DND-41 (cell line): ENCODE measurements at regions not wholly inside any gene's neighbourhood (a gene's known extent, or its start where the extent isn't known, plus 50 kb on each side); places are given as distances from the start of the nearest gene placed in this dataset.
"Not testable (repeated sequence)": the region's sequence is repeated elsewhere in the genome, so short reads cannot be mapped to it uniquely, and the experiment has no call there.

Experiments
- ATAC-seq: fragments of 200-7000 bp; cut with Tn5 transposase; 3 replicates; pipeline ENCODE4 v1.9.1; 2021; ENCODE audit warnings: low read depth; ENCODE audit not compliant: insufficient read depth
- DNase-seq: peaks from one replicate; pipeline ENCODE4 v3.0.0-alpha.2; 2020
- H2AFZ ChIP-seq: 2 replicates; pipeline ENCODE4 v1.6.0; 2012; ENCODE audit warnings: low read depth, low read length
- H3K27ac ChIP-seq: 2 replicates; pipeline ENCODE4 v1.5.1; 2012; ENCODE audit warnings: low read length, inconsistent platforms
- H3K27me3 ChIP-seq: fragments of 200-600 bp; sonication (generic); 2 replicates; pipeline ENCODE4 v1.6.0; 2012; ENCODE audit warnings: low read length, mild to moderate bottlenecking, inconsistent platforms; ENCODE audit not compliant: insufficient read depth, poor library complexity
- H3K36me3 ChIP-seq: 2 replicates; pipeline ENCODE4 v1.5.1; 2012; ENCODE audit warnings: low read length, inconsistent platforms; ENCODE audit not compliant: insufficient read depth
- H3K4me1 ChIP-seq: 2 replicates; pipeline ENCODE4 v1.5.1; 2012; ENCODE audit warnings: mild to moderate bottlenecking, low read length; ENCODE audit not compliant: insufficient read depth
- H3K4me2 ChIP-seq: 2 replicates; pipeline ENCODE4 v1.6.0; 2012; ENCODE audit warnings: mild to moderate bottlenecking, moderate library complexity, low read length, inconsistent platforms; ENCODE audit not compliant: insufficient read depth
- H3K4me3 ChIP-seq, 2 experiments: fragments of 200-600 bp in 1 of 2; shearing (Covaris generic) in 1 of 2; 2 replicates each; pipeline ENCODE4 v1.5.1; 2012 to 2016; ENCODE audit warnings: inconsistent platforms in 2 of 2, low read length in 2 of 2, mild to moderate bottlenecking in 2 of 2, low read depth in 1 of 2, moderate library complexity in 1 of 2
- H3K79me2 ChIP-seq: 2 replicates; pipeline ENCODE4 v1.6.0; 2012; ENCODE audit warnings: low read length, inconsistent platforms; ENCODE audit not compliant: insufficient read depth
- H3K9ac ChIP-seq: 2 replicates; pipeline ENCODE4 v1.6.0; 2012; ENCODE audit warnings: low read depth, mild to moderate bottlenecking, inconsistent platforms, low read length, moderate library complexity
- H3K9me3 ChIP-seq: 2 replicates; pipeline ENCODE4 v1.5.1; 2012; ENCODE audit warnings: low read length, moderate library complexity, mild to moderate bottlenecking, inconsistent platforms; ENCODE audit not compliant: insufficient read depth, severe bottlenecking
- H4K20me1 ChIP-seq: 2 replicates; pipeline ENCODE4 v1.6.0; 2012; ENCODE audit warnings: low read length; ENCODE audit not compliant: insufficient read depth
- CTCF ChIP-seq: IDR thresholded peaks from 2 replicates; pipeline ENCODE4 v1.5.1; 2012; ENCODE audit warnings: borderline replicate concordance, low read length, moderate library complexity, mild to moderate bottlenecking; ENCODE audit not compliant: poor library complexity, severe bottlenecking; ENCODE audit errors: extremely low read depth
- EZH2 ChIP-seq: IDR thresholded peaks from 3 replicates; pipeline ENCODE4 v1.6.1; 2012; ENCODE audit warnings: borderline replicate concordance, low read depth, mild to moderate bottlenecking, moderate library complexity, low read length, inconsistent platforms; ENCODE audit not compliant: severe bottlenecking

- ATAC-seq, result no peak
- Histone ChIP-seq H3K4me3 (no peak overlapping the region), H3K9ac (no peak overlapping the region)
Measured at GRCh38 chr22:34645375-34645774, 420.6 kb upstream of the ISX start.

GRCh38 chr22:34669001-34669400 lies 397.0 kb upstream of the ISX start:
- no peak overlapping the region for H3K4me3 ChIP-seq
- ATAC-seq (no peak), DNase-seq (no peak)
- TF ChIP-seq CTCF (no peak), EZH2 (no peak)
- H3K36me3 ChIP-seq, result no peaks in the 10 kb centered on the region
- no peaks in the 10 kb centered on the region for H3K9me3 ChIP-seq
- H3K27me3 ChIP-seq, result no peaks in the 10 kb centered on the region
- H4K20me1 ChIP-seq, result no peaks in the 10 kb centered on the region
- H3K79me2 ChIP-seq, result no peaks in the 10 kb centered on the region
- H3K4me1 ChIP-seq, result no peaks in the 10 kb centered on the region
- no peak overlapping the region for H3K9ac ChIP-seq
- no peak overlapping the region for H2AFZ ChIP-seq
- H3K4me2 ChIP-seq, result no peak overlapping the region
- H3K27ac ChIP-seq, result no peak overlapping the region

More at GRCh38 chr22:34645375-34645774, 420.6 kb upstream of the ISX start:
- Histone ChIP-seq H3K9me3 (no peaks in the 10 kb centered on the region), H2AFZ (no peak overlapping the region), H3K4me2 (no peak overlapping the region), H4K20me1 (no peaks in the 10 kb centered on the region), H3K79me2 (no peaks in the 10 kb centered on the region), H3K27ac (no peak overlapping the region), H3K27me3 (no peaks in the 10 kb centered on the region), H3K36me3 (no peaks in the 10 kb centered on the region), H3K4me1 (no peaks in the 10 kb centered on the region)
- no peak for DNase-seq
- no peak for TF ChIP-seq EZH2
- no peak for TF ChIP-seq CTCF

GRCh38 chr22:34683031-34683430 lies 382.9 kb upstream of the ISX start:
- not testable (repeated sequence) for H2AFZ ChIP-seq, DNase-seq, H3K9ac ChIP-seq, H3K79me2 ChIP-seq, H3K9me3 ChIP-seq, ATAC-seq, H3K27ac ChIP-seq, H3K4me2 ChIP-seq, H3K4me1 ChIP-seq, H3K36me3 ChIP-seq, H4K20me1 ChIP-seq, H3K27me3 ChIP-seq, H3K4me3 ChIP-seq

- DNase-seq, H4K20me1 ChIP-seq, ATAC-seq, H3K27me3 ChIP-seq, H2AFZ ChIP-seq, H3K36me3 ChIP-seq, H3K9me3 ChIP-seq, H3K4me2 ChIP-seq, H3K27ac ChIP-seq, H3K9ac ChIP-seq, H3K4me3 ChIP-seq, H3K4me1 ChIP-seq, H3K79me2 ChIP-seq: not testable (repeated sequence)
Measured at GRCh38 chr22:34684278-34684677, 381.7 kb upstream of the ISX start.
